GM12878 (cell line): ENCODE measurements at regions not wholly inside any gene's neighbourhood (a gene's known extent, or its start where the extent isn't known, plus 50 kb on each side); places are given as distances from the start of the nearest gene placed in this dataset. TPM values are rescaled to one million over a fixed set of nuclear protein-coding genes. Genes with fewer than 3 reads are reported as not detected.

ENCODE experiments used
- microRNA counts: library from miRNA; unstranded; fragments of <30 nt; microRNA quantifications from one replicate; lab custom pipeline; 2016
- microRNA-seq: library from miRNA; unstranded; fragments of <30 nt; microRNA quantifications from one replicate; pipeline ENCODE4, GENCODE V29; 2018
- small RNA-seq: library from RNA; depleted of rRNA; stranded (forward); fragments of <200 nt; gene quantifications from one replicate; pipeline ENCODE3, GENCODE V24; 2014

MicroRNAs in the stretch of these regions (microRNA counts, 767-probe panel; counts per million panel counts)
- microRNA hsa-miR-920 (lab: Ali Mortazavi, UCI), result 784 counts per million, percentile 18 among the panel's probes with 10 or more counts

Small RNA genes in the stretch of these regions (microRNA-seq; reads per million reads assigned to microRNA genes)
- not detected for gene MIR920

Small RNA genes in the stretch of these regions (small RNA-seq; reads per million reads assigned to genes)
- not detected for gene MIR920
- gene RN7SL38P, result not detected
